ENCODE measurements at regions not wholly inside any gene's neighbourhood (a gene's known extent, or its start where the extent isn't known, plus 50 kb on each side); places are given as distances from the start of the nearest gene placed in this dataset.

DNA sequence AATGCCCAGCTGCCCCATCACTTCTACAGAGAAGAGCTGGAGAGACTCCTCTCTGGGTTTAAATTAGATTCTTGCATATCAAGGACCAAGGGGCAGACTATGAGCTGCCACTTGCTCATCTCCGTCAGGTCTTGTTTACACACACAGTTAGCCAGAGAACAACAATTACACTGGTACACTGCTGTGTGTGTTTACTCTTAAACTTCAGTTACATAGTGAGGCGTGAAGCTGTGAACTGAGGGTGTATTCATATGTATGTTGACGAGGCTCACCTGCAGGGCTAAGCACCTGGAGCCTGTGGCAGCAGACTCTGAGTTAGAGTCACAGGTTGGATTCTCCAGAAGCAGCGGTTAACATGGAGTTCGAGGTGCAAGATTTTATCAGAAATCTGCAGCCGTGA is 155.4 kb upstream of the ANKH start:
- H3K9me3 ChIP-seq (ENCODE audit: control insufficient read depth in 2 of 2, low read length in 2 of 2) = no peaks in the 10 kb centered on the region
- no peak overlapping the region for H3K9ac ChIP-seq (ENCODE audit: low read length in 2 of 2)
- H3K4me3 ChIP-seq (ENCODE audit: low read length in 2 of 2) = no peak overlapping the region
- peaks cover 3 to 10% of the 10 kb centered on the region in 2 donors for H3K27me3 ChIP-seq (ENCODE audit: control insufficient read depth in 1 of 2, insufficient read depth in 2 of 2, low read length in 2 of 2)
- H3K4me1 ChIP-seq (ENCODE audit: control insufficient read depth, insufficient read depth, low read length) = no peaks in the 10 kb centered on the region
- no peak overlapping the region for H3K27ac ChIP-seq (ENCODE audit: low read length)
- no peaks in the 10 kb centered on the region for H3K36me3 ChIP-seq (ENCODE audit: control insufficient read depth in 2 of 2, insufficient read depth in 2 of 2, low read length in 2 of 2)

DNA sequence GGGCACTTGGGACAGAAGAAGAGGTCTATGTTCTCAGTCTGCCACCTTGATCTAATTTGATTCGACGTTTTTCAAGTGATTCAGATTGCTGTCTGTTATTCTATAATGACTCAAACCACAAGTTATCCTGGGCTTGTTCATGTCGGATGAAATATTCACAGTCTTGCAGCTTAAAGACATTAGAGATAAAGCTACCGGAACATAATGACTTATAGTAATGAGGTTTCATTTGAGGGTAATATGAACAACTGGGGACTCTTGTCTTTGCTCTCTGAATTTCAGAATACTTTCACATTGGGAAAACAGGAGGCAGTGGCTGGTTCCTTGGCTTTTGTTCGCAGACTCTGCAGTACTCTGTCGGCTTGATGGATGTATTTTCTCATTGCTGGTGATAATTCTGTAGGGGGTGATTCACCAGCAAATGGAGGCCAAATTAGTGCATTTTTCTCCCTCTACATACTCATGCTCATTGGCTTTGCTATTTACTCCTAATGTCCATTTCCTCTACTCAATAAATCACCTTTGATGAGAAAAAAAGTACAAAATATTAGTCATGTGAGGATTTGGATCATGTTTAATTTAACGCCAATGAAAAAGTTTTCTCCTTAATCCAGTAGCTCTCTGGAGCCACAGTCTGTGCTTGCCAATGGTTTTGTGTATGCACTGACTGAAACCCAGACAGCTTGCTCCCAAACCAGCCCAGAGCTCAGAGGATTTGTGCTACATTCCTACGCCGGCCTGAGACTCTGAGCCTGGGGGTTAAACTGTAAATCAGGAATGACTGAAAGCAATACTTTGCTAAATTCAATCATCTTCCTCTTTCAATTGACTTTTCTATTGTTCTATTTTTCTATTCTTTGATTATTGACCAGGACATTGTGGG is 154.7 kb upstream of the ANKH start:
- Histone ChIP-seq H3K4me3 (ENCODE audit: low read length in 2 of 2) (no peak overlapping the region), H3K9ac (ENCODE audit: low read length in 2 of 2) (no peak overlapping the region), H3K9me3 (ENCODE audit: control insufficient read depth in 2 of 2, low read length in 2 of 2) (peaks cover 0 to 3% of the 10 kb centered on the region in 2 donors), H3K27me3 (ENCODE audit: control insufficient read depth in 1 of 2, insufficient read depth in 2 of 2, low read length in 2 of 2) (peaks cover 3 to 10% of the 10 kb centered on the region in 2 donors), H3K36me3 (ENCODE audit: control insufficient read depth in 2 of 2, insufficient read depth in 2 of 2, low read length in 2 of 2) (no peaks in the 10 kb centered on the region), H3K4me1 (ENCODE audit: control insufficient read depth, insufficient read depth, low read length) (no peaks in the 10 kb centered on the region), H3K27ac (ENCODE audit: low read length) (no peak overlapping the region)

DNA sequence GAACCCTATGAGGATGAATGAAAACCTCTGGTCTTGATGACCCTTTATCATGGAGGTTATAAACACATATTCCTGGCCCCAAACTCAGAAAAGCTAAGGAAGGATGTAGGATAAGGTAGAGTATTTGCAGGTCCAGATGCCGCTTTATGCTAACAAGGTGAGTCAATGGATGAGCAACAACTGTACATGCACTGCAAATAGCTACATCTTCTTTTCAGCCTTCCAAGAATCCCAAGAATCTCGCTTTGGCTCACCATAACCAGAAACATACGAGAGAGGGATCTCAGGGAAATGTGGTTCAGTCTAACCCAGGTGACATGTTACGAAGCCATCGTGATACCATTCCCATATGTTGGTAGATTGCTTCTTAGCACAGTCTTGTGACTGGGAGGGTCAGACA is 152.3 kb upstream of the ANKH start:
- Histone ChIP-seq H3K4me3 (ENCODE audit: low read length in 2 of 2) (no peak overlapping the region), H3K27ac (ENCODE audit: low read length) (no peak overlapping the region), H3K27me3 (ENCODE audit: control insufficient read depth in 1 of 2, insufficient read depth in 2 of 2, low read length in 2 of 2) (peaks cover 3 to 10% of the 10 kb centered on the region in 2 donors), H3K4me1 (ENCODE audit: control insufficient read depth, insufficient read depth, low read length) (no peaks in the 10 kb centered on the region), H3K36me3 (ENCODE audit: control insufficient read depth in 2 of 2, insufficient read depth in 2 of 2, low read length in 2 of 2) (no peaks in the 10 kb centered on the region), H3K9me3 (ENCODE audit: control insufficient read depth in 2 of 2, low read length in 2 of 2) (peaks cover 0 to 3% of the 10 kb centered on the region in 2 donors), H3K9ac (ENCODE audit: low read length in 2 of 2) (no peak overlapping the region)

DNA sequence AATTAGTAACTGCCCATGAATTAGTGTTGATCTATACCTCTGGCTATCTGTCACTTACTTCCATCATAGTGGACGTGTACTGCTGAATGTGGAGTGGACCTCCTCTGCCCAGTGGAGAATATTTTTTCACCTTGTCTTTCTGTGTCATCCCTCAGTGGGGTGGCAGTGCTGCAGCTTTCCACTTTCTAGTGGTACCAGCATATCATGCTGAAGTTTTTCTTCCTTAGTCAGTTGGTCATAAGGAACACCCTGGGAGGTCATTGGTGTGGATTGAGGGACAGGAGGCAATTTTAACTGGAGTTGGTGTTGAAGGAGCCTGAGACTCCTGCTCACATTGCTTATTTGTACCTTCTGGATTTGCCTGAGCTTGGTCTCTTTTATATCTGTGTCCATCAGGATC is 151.7 kb upstream of the ANKH start:
- no peak overlapping the region for H3K4me3 ChIP-seq (ENCODE audit: low read length in 2 of 2)
- H3K9me3 ChIP-seq (ENCODE audit: control insufficient read depth in 2 of 2, low read length in 2 of 2) = peaks cover 0 to 3% of the 10 kb centered on the region in 2 donors
- peaks cover 3 to 8% of the 10 kb centered on the region in 2 donors for H3K27me3 ChIP-seq (ENCODE audit: control insufficient read depth in 1 of 2, insufficient read depth in 2 of 2, low read length in 2 of 2)
- no peaks in the 10 kb centered on the region for H3K4me1 ChIP-seq (ENCODE audit: control insufficient read depth, insufficient read depth, low read length)
- no peak overlapping the region for H3K27ac ChIP-seq (ENCODE audit: low read length)
- H3K9ac ChIP-seq (ENCODE audit: low read length in 2 of 2) = no peak overlapping the region
- no peaks in the 10 kb centered on the region for H3K36me3 ChIP-seq (ENCODE audit: control insufficient read depth in 2 of 2, insufficient read depth in 2 of 2, low read length in 2 of 2)

DNA sequence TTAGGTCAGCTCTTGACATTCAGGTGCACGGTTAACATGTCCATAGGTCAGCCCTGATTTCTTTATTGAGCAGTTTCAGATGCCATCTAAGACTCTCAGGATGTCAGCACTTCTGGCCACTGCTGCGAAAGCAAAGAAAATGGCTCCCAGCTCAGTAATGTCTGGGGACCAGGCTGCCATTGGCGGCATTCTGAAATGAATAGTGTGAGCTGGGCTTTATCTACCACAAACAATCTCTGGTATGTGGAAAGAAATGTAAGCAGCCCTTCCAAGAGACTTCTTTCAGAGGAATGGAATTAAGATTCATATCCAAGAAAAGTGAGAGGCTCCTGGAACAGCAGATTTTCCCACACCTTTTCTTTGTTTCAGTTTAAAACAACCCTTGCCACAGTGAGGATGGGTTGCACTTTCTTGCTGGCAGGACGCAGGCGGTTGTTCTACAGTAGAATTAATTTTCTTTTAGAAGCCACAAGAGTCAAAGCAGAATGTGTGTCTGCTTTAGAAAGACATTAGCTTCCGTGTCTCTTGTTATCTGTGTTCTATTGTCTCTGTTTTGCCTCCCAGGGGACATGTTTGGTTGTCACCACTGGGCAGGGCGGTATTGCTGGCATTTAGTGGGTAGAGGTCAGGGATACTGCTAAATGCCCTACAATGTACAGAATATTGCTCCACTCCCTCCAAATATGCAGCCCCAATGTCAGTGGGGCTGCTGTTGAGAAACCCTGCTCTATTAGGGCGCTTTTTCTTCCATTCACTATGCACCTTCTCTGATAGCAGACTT is 149.9 kb upstream of the ANKH start:
- H3K36me3 ChIP-seq (ENCODE audit: control insufficient read depth in 2 of 2, insufficient read depth in 2 of 2, low read length in 2 of 2) = no peaks in the 10 kb centered on the region
- no peaks in the 10 kb centered on the region for H3K4me1 ChIP-seq (ENCODE audit: control insufficient read depth, insufficient read depth, low read length)
- no peaks in the 10 kb centered on the region for H3K27me3 ChIP-seq (ENCODE audit: control insufficient read depth in 1 of 2, insufficient read depth in 2 of 2, low read length in 2 of 2)
- peaks cover 0 to 3% of the 10 kb centered on the region in 2 donors for H3K9me3 ChIP-seq (ENCODE audit: control insufficient read depth in 2 of 2, low read length in 2 of 2)
- no peak overlapping the region for H3K9ac ChIP-seq (ENCODE audit: low read length in 2 of 2)
- no peak overlapping the region for H3K4me3 ChIP-seq (ENCODE audit: low read length in 2 of 2)
- no peak overlapping the region for H3K27ac ChIP-seq (ENCODE audit: low read length)

DNA sequence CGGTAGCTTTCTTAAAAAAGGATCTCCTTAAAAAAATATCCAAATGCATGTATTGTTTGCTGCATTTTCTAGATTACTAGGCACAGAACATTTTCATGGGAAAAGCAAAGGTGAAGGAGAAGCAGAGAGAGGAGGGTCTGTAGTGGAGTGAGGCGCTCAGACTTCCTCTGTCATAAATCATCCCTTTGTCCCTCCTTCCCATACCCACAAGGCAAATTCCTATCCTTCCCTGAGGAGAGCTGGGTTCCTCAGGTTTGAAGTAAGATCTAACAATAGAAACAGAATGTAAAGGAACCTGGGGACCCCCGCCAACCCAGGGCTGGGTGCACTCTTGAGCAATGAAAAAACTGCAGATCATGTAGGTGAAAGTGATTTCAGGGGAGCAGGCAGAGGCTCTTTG is 149.2 kb upstream of the ANKH start:
- Histone ChIP-seq H3K4me3 (ENCODE audit: low read length in 2 of 2) (no peak overlapping the region), H3K36me3 (ENCODE audit: control insufficient read depth in 2 of 2, insufficient read depth in 2 of 2, low read length in 2 of 2) (no peaks in the 10 kb centered on the region), H3K9me3 (ENCODE audit: control insufficient read depth in 2 of 2, low read length in 2 of 2) (peaks cover 0 to 3% of the 10 kb centered on the region in 2 donors), H3K9ac (ENCODE audit: low read length in 2 of 2) (no peak overlapping the region), H3K4me1 (ENCODE audit: control insufficient read depth, insufficient read depth, low read length) (no peaks in the 10 kb centered on the region), H3K27ac (ENCODE audit: low read length) (no peak overlapping the region), H3K27me3 (ENCODE audit: control insufficient read depth in 1 of 2, insufficient read depth in 2 of 2, low read length in 2 of 2) (no peaks in the 10 kb centered on the region)

GRCh38 chr5:15014809-15015208 is 143.2 kb upstream of the ANKH start:
- no peak overlapping the region for H3K4me3 ChIP-seq (ENCODE audit: low read length in 2 of 2)
- no peaks in the 10 kb centered on the region for H3K36me3 ChIP-seq (ENCODE audit: control insufficient read depth in 2 of 2, insufficient read depth in 2 of 2, low read length in 2 of 2)
- no peaks in the 10 kb centered on the region for H3K4me1 ChIP-seq (ENCODE audit: control insufficient read depth, insufficient read depth, low read length)
- H3K27ac ChIP-seq (ENCODE audit: low read length) = no peak overlapping the region
- no peak overlapping the region for H3K9ac ChIP-seq (ENCODE audit: low read length in 2 of 2)
- H3K27me3 ChIP-seq (ENCODE audit: control insufficient read depth in 1 of 2, insufficient read depth in 2 of 2, low read length in 2 of 2) = no peaks in the 10 kb centered on the region
- H3K9me3 ChIP-seq (ENCODE audit: control insufficient read depth in 2 of 2, low read length in 2 of 2) = no peaks in the 10 kb centered on the region

- Histone ChIP-seq H3K36me3 (ENCODE audit: control insufficient read depth in 2 of 2, insufficient read depth in 2 of 2, low read length in 2 of 2) (no peaks in the 10 kb centered on the region), H3K4me1 (ENCODE audit: control insufficient read depth, insufficient read depth, low read length) (peaks cover 2% of the 10 kb centered on the region), H3K9ac (ENCODE audit: low read length in 2 of 2) (no peak overlapping the region), H3K4me3 (ENCODE audit: low read length in 2 of 2) (no peak overlapping the region), H3K9me3 (ENCODE audit: control insufficient read depth in 2 of 2, low read length in 2 of 2) (no peaks in the 10 kb centered on the region), H3K27me3 (ENCODE audit: control insufficient read depth in 1 of 2, insufficient read depth in 2 of 2, low read length in 2 of 2) (no peaks in the 10 kb centered on the region), H3K27ac (ENCODE audit: low read length) (no peak overlapping the region)
These were observed 142.3 kb upstream of the ANKH start for GRCh38 chr5:15013654-15014463.

- H3K9me3 ChIP-seq (ENCODE audit: control insufficient read depth in 2 of 2, low read length in 2 of 2) = no peaks in the 10 kb centered on the region
- no peaks in the 10 kb centered on the region for H3K36me3 ChIP-seq (ENCODE audit: control insufficient read depth in 2 of 2, insufficient read depth in 2 of 2, low read length in 2 of 2)
- no peak overlapping the region for H3K4me3 ChIP-seq (ENCODE audit: low read length in 2 of 2)
- H3K4me1 ChIP-seq (ENCODE audit: control insufficient read depth, insufficient read depth, low read length) = peaks cover 5% of the 10 kb centered on the region
- no peak overlapping the region for H3K9ac ChIP-seq (ENCODE audit: low read length in 2 of 2)
- H3K27me3 ChIP-seq (ENCODE audit: control insufficient read depth in 1 of 2, insufficient read depth in 2 of 2, low read length in 2 of 2) = no peaks in the 10 kb centered on the region
- H3K27ac ChIP-seq (ENCODE audit: low read length) = no peak overlapping the region
These were observed 140.5 kb upstream of the ANKH start for GRCh38 chr5:15012061-15012460.

GRCh38 chr5:15010936-15011335 is 139.4 kb upstream of the ANKH start:
- Histone ChIP-seq H3K27me3 (ENCODE audit: control insufficient read depth in 1 of 2, insufficient read depth in 2 of 2, low read length in 2 of 2) (no peaks in the 10 kb centered on the region), H3K4me3 (ENCODE audit: low read length in 2 of 2) (no peak overlapping the region), H3K36me3 (ENCODE audit: control insufficient read depth in 2 of 2, insufficient read depth in 2 of 2, low read length in 2 of 2) (no peaks in the 10 kb centered on the region), H3K9me3 (ENCODE audit: control insufficient read depth in 2 of 2, low read length in 2 of 2) (no peaks in the 10 kb centered on the region), H3K9ac (ENCODE audit: low read length in 2 of 2) (no peak overlapping the region), H3K4me1 (ENCODE audit: control insufficient read depth, insufficient read depth, low read length) (peaks cover 5% of the 10 kb centered on the region), H3K27ac (ENCODE audit: low read length) (no peak overlapping the region)

Data from stomach smooth muscle (tissue), 2 donors.